ENCODE measurements at regions not wholly inside any gene's neighbourhood (a gene's known extent, or its start where the extent isn't known, plus 50 kb on each side); places are given as distances from the start of the nearest gene placed in this dataset.
"Not testable (repeated sequence)": the region's sequence is repeated elsewhere in the genome, so short reads cannot be mapped to it uniquely, and the experiment has no call there.

GRCh38 chr5:163321511-163321910, 115.9 kb upstream of the CCNG1 start:
- Histone ChIP-seq H3K27me3 (ENCODE audit: control insufficient read depth, insufficient read depth, low read length) (peaks cover 3% of the 10 kb centered on the region), H3K27ac (ENCODE audit: low read length) (no peak overlapping the region), H3K36me3 (ENCODE audit: control insufficient read depth, insufficient read depth, low read length) (no peaks in the 10 kb centered on the region), H3K4me1 (ENCODE audit: control insufficient read depth, insufficient read depth, low read length) (no peaks in the 10 kb centered on the region), H3K4me3 (ENCODE audit: low read length) (no peak overlapping the region), H3K9me3 (ENCODE audit: control insufficient read depth, insufficient read depth, low read length) (no peaks in the 10 kb centered on the region)
- H3K4me1 Mint-ChIP-seq, result no peaks in the 10 kb centered on the region
- H3K9me3 Mint-ChIP-seq, result peaks cover 0 to 2% of the 10 kb centered on the region in 2 donors
- H3K36me3 Mint-ChIP-seq, result no peaks in the 10 kb centered on the region
- WGBS (ENCODE audit: insufficient coverage), result 88% methylated on average over 2 of the region's 2 CpGs
- no peak for DNase-seq
- intact Hi-C loops (cut with micrococcal nuclease), result no loop called here
- no peak for TF ChIP-seq CTCF (IDR thresholded peaks at IDR 0.05)
- H3K27ac Mint-ChIP-seq, result no peak overlapping the region
- ATAC-seq, result no peak
- H3K4me3 Mint-ChIP-seq, result no peak overlapping the region
- H3K27me3 Mint-ChIP-seq (ENCODE audit: low read depth in 2 of 2), result peaks cover 0 to 2% of the 10 kb centered on the region in 2 donors

GRCh38 chr5:163330723-163331668, 106.4 kb upstream of the CCNG1 start:
- intact Hi-C loops (cut with micrococcal nuclease), result no loop called here
- Histone ChIP-seq H3K9me3 (ENCODE audit: control insufficient read depth, insufficient read depth, low read length) (no peaks in the 10 kb centered on the region), H3K27me3 (ENCODE audit: control insufficient read depth, insufficient read depth, low read length) (peaks cover 2% of the 10 kb centered on the region), H3K4me3 (ENCODE audit: low read length) (no peak overlapping the region), H3K36me3 (ENCODE audit: control insufficient read depth, insufficient read depth, low read length) (no peaks in the 10 kb centered on the region), H3K4me1 (ENCODE audit: control insufficient read depth, insufficient read depth, low read length) (no peaks in the 10 kb centered on the region), H3K27ac (ENCODE audit: low read length) (no peak overlapping the region)
- Mint-ChIP-seq H3K4me1 (no peaks in the 10 kb centered on the region), H3K4me3 (no peak overlapping the region), H3K9me3 (peaks cover 0 to 2% of the 10 kb centered on the region in 2 donors), H3K36me3 (no peaks in the 10 kb centered on the region), H3K27ac (no peak overlapping the region), H3K27me3 (ENCODE audit: low read depth in 2 of 2) (peaks cover 0 to 7% of the 10 kb centered on the region in 2 donors)
- 76% methylated on average over 7 of the region's 9 CpGs for WGBS (ENCODE audit: insufficient coverage)
- no peak for TF ChIP-seq CTCF (IDR thresholded peaks at IDR 0.05)
- no peak for ATAC-seq
- no peak for DNase-seq

- 67% methylated on average over 5 of the region's 5 CpGs for WGBS (ENCODE audit: insufficient coverage)
- not testable (repeated sequence) for H3K27me3 Mint-ChIP-seq (ENCODE audit: low read depth in 2 of 2)
Measured at GRCh38 chr5:163336074-163336473, 101.3 kb upstream of the CCNG1 start.

DNA sequence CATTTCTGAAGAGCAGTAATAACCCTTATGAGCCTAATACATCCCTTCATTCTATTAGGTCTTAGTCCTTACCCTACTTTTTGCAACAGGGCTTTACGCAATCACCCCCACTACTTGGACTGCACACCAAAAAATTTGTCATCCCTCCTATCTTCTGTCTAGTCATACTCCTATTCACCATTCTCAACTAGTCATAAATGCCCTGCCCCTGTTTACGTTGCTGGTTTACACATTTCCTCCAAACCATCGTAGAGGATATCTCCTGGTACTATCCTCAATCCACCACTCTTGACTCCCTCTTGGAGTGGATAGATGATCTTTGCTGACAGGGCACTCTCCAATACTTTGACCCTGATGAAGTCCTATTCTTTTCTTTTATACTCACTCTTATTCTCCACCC, 98.2 kb upstream of the CCNG1 start:
- intact Hi-C loops (cut with micrococcal nuclease), result no loop called here
- no peaks in the 10 kb centered on the region for H3K36me3 ChIP-seq (ENCODE audit: control insufficient read depth, insufficient read depth, low read length)
- peaks cover 0 to 2% of the 10 kb centered on the region in 2 donors for H3K9me3 Mint-ChIP-seq
- TF ChIP-seq CTCF (IDR thresholded peaks at IDR 0.05), result no peak
- H3K4me1 ChIP-seq (ENCODE audit: control insufficient read depth, insufficient read depth, low read length), result no peaks in the 10 kb centered on the region
- no peaks in the 10 kb centered on the region for H3K4me1 Mint-ChIP-seq
- H3K4me3 Mint-ChIP-seq, result no peak overlapping the region
- no peak overlapping the region for H3K27ac Mint-ChIP-seq
- ATAC-seq, result no peak
- no peak overlapping the region for H3K27ac ChIP-seq (ENCODE audit: low read length)
- DNase-seq, result no peak
- no peaks in the 10 kb centered on the region for H3K9me3 ChIP-seq (ENCODE audit: control insufficient read depth, insufficient read depth, low read length)
- 61% methylated on average over 3 of the region's 3 CpGs for WGBS (ENCODE audit: insufficient coverage)
- H3K36me3 Mint-ChIP-seq, result no peaks in the 10 kb centered on the region
- H3K27me3 ChIP-seq (ENCODE audit: control insufficient read depth, insufficient read depth, low read length), result no peaks in the 10 kb centered on the region
- peaks cover 0 to 2% of the 10 kb centered on the region in 2 donors for H3K27me3 Mint-ChIP-seq (ENCODE audit: low read depth in 2 of 2)
- H3K4me3 ChIP-seq (ENCODE audit: low read length), result no peak overlapping the region

More at GRCh38 chr5:163336074-163336473, 101.3 kb upstream of the CCNG1 start:
- H3K27ac ChIP-seq (ENCODE audit: low read length); H3K4me1 ChIP-seq (ENCODE audit: control insufficient read depth, insufficient read depth, low read length); H3K36me3 ChIP-seq (ENCODE audit: control insufficient read depth, insufficient read depth, low read length); H3K4me1 Mint-ChIP-seq; H3K27ac Mint-ChIP-seq; H3K4me3 ChIP-seq (ENCODE audit: low read length); H3K4me3 Mint-ChIP-seq; DNase-seq; H3K9me3 Mint-ChIP-seq; intact Hi-C loops (cut with micrococcal nuclease); H3K36me3 Mint-ChIP-seq; H3K9me3 ChIP-seq (ENCODE audit: control insufficient read depth, insufficient read depth, low read length); H3K27me3 ChIP-seq (ENCODE audit: control insufficient read depth, insufficient read depth, low read length); ATAC-seq: not testable (repeated sequence)

DNA sequence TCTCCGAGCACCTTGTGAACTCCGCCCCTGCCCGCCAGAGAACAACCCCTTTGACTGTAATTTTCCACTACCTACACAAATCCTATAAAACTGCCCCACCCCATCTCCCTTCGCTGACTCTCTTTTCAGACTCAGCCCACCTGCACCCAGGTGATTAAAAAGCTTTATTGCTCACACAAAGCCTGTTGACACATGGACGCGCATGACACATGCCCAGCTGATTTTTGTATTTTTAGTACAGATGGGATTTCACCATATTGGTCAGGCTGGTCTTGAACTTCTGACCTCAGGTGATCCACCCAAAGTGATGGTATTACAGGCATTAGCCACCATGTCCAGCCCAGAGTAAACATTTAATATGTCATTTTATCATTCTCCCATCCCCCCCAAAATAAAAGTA, 97.0 kb upstream of the CCNG1 start:
- ATAC-seq; DNase-seq; H3K4me1 Mint-ChIP-seq; H3K9me3 Mint-ChIP-seq; H3K4me3 Mint-ChIP-seq; H3K27me3 ChIP-seq (ENCODE audit: control insufficient read depth, insufficient read depth, low read length); intact Hi-C loops (cut with micrococcal nuclease); H3K27ac ChIP-seq (ENCODE audit: low read length); H3K4me3 ChIP-seq (ENCODE audit: low read length); H3K36me3 Mint-ChIP-seq; H3K27me3 Mint-ChIP-seq (ENCODE audit: low read depth in 2 of 2); H3K9me3 ChIP-seq (ENCODE audit: control insufficient read depth, insufficient read depth, low read length); H3K27ac Mint-ChIP-seq; H3K36me3 ChIP-seq (ENCODE audit: control insufficient read depth, insufficient read depth, low read length); H3K4me1 ChIP-seq (ENCODE audit: control insufficient read depth, insufficient read depth, low read length): not testable (repeated sequence)
- WGBS (ENCODE audit: insufficient coverage), result 92% methylated on average over 6 of the region's 6 CpGs

Measured in natural killer cell (primary cell).